OCI-LY7 (cell line): ENCODE measurements at regions not wholly inside any gene's neighbourhood (a gene's known extent, or its start where the extent isn't known, plus 50 kb on each side); places are given as distances from the start of the nearest gene placed in this dataset.
"Not testable (repeated sequence)": the region's sequence is repeated elsewhere in the genome, so short reads cannot be mapped to it uniquely, and the experiment has no call there.

Experiments used
- BruUV-seq: library from RNA; stranded (reverse); fragments of 400-500 nt; replicated peaks from 2 replicates; lab custom pipeline; 2021; lab: Mats Ljungman, UMichigan
- CTCF ChIA-PET: fragments of 300-600 bp; sonication (Branson Sonifier 250); formaldehyde crosslinking; loops from one replicate; lab custom pipeline; 2022; ENCODE audit warnings: antibody characterized with exemption; ENCODE audit not compliant: unreplicated experiment; lab: Charles Lee
- POLR2A ChIA-PET: fragments of 300-600 bp; sonication (Branson Sonifier 250); formaldehyde crosslinking; loops from one replicate; lab custom pipeline; 2022; ENCODE audit warnings: antibody characterized with exemption; lab: Charles Lee
- DNase-seq: peaks from one replicate; pipeline ENCODE4 v3.0.0-alpha.2; 2015; ENCODE audit warnings: low spot score
- H2AFZ ChIP-seq: fragments of 200-600 bp; sonication (generic), shearing (Covaris generic); 2 replicates; pipeline ENCODE4 v1.6.1; 2014; ENCODE audit warnings: mild to moderate bottlenecking, antibody characterized with exemption, low read length, moderate library complexity
- H3K27ac ChIP-seq: fragments of 200-600 bp; sonication (generic); 2 replicates; pipeline ENCODE4 v1.5.1; 2014; ENCODE audit warnings: mixed run types, low read depth, mild to moderate bottlenecking, moderate library complexity, low read length, inconsistent platforms; ENCODE audit not compliant: poor library complexity, severe bottlenecking
- H3K36me3 ChIP-seq: fragments of 200-600 bp; sonication (generic); 2 replicates; pipeline ENCODE4 v1.6.1; 2014; ENCODE audit warnings: mild to moderate bottlenecking, antibody characterized with exemption, low read length, moderate library complexity, mixed read lengths; ENCODE audit not compliant: insufficient read depth
- H3K4me1 ChIP-seq: fragments of 200-600 bp; sonication (generic); 2 replicates; pipeline ENCODE4 v1.5.1; 2014; ENCODE audit warnings: mild to moderate bottlenecking, low read length; ENCODE audit not compliant: insufficient read depth, poor library complexity, severe bottlenecking
- H3K4me2 ChIP-seq: fragments of 200-600 bp; sonication (generic); 2 replicates; pipeline ENCODE4 v1.6.1; 2014; ENCODE audit warnings: mild to moderate bottlenecking, low read length
- H3K4me3 ChIP-seq: fragments of 200-600 bp; sonication (generic); 2 replicates; pipeline ENCODE4 v1.5.1; 2014; ENCODE audit warnings: mild to moderate bottlenecking, low read depth, low read length; ENCODE audit not compliant: poor library complexity, severe bottlenecking
- H3K79me2 ChIP-seq: fragments of 200-600 bp; sonication (generic); 2 replicates; pipeline ENCODE4 v1.6.1; 2016; ENCODE audit warnings: low read depth, mild to moderate bottlenecking, low read length, moderate library complexity, mixed read lengths; ENCODE audit not compliant: insufficient read depth
- H3K9me2 ChIP-seq: fragments of 200-600 bp; sonication (generic); 2 replicates; pipeline ENCODE4 v1.6.1; 2016; ENCODE audit warnings: mild to moderate bottlenecking, low read length, mixed read lengths; ENCODE audit not compliant: insufficient read depth
- H3K9me3 ChIP-seq: fragments of 200-600 bp; sonication (generic); 2 replicates; pipeline ENCODE4 v1.6.1; 2014; ENCODE audit warnings: mild to moderate bottlenecking, mixed run types, low read length, mixed read lengths
- H4K20me1 ChIP-seq: fragments of 200-600 bp; sonication (generic); 2 replicates; pipeline ENCODE4 v1.6.1; 2014; ENCODE audit warnings: mild to moderate bottlenecking, antibody characterized with exemption, low read length, moderate library complexity, mixed read lengths; ENCODE audit not compliant: insufficient read depth
- CTCF ChIP-seq: fragments of 200-600 bp; sonication (generic); conservative IDR thresholded peaks from 2 replicates; pipeline ENCODE4 v1.5.1; 2014; ENCODE audit warnings: mild to moderate bottlenecking, antibody characterized with exemption, low read length, moderate library complexity, mixed read lengths
- EZH2phosphoT487 ChIP-seq: fragments of 200-600 bp; sonication (generic); IDR thresholded peaks from 2 replicates; pipeline ENCODE4 v1.6.1; 2018; ENCODE audit warnings: low read depth, borderline replicate concordance, mild to moderate bottlenecking, mixed run types, antibody characterized with exemption, low read length, moderate library complexity, mixed read lengths
- intact Hi-C: fragments of 100-400 bp; cut with micrococcal nuclease; formaldehyde crosslinking; loops from one replicate; pipeline ENCODE4 v1.10.0; 2022; ENCODE audit not compliant: unreplicated experiment

DNA sequence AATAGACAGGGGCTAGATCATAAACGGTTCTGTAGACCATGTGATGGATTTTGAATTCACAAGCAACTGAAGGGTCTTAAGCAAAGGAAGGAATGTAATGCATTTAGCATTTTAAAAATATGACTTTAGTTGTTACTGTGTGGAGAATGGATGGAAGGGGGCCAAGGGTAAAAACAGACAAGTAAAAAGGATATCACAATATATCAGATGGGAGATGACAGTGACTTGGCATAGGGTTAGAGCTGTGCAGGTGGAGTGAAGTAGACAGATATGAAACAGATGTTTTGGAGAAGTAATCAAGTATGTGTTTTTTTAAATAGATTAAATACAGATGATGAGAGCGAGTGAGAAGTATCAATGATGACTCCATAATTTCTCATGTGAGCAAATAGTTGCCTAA is 1116.0 kb upstream of the TENM3 start:
- no peaks in the 10 kb centered on the region for H3K4me1 ChIP-seq
- no peak overlapping the region for H2AFZ ChIP-seq
- H3K9me2 ChIP-seq, result no peaks in the 10 kb centered on the region
- DNase-seq, result no peak
- TF ChIP-seq EZH2phosphoT487 (no peak), CTCF (no peak)
- no TSS peak for BruUV-seq
- POLR2A ChIA-PET, result interaction anchor here (0.6 kb wide), 1 partner anchor 1424 kb away, joined by 5 read pairs; no protein-coding TSS in a partner anchor
- H3K36me3 ChIP-seq, result no peaks in the 10 kb centered on the region
- H3K4me3 ChIP-seq, result no peak overlapping the region
- no peak overlapping the region for H3K4me2 ChIP-seq
- CTCF ChIA-PET, result no interaction called here
- H3K9me3 ChIP-seq, result no peaks in the 10 kb centered on the region
- H3K79me2 ChIP-seq, result no peaks in the 10 kb centered on the region
- no peak overlapping the region for H3K27ac ChIP-seq
- intact Hi-C loops, result no loop called here
- H4K20me1 ChIP-seq, result no peaks in the 10 kb centered on the region

DNA sequence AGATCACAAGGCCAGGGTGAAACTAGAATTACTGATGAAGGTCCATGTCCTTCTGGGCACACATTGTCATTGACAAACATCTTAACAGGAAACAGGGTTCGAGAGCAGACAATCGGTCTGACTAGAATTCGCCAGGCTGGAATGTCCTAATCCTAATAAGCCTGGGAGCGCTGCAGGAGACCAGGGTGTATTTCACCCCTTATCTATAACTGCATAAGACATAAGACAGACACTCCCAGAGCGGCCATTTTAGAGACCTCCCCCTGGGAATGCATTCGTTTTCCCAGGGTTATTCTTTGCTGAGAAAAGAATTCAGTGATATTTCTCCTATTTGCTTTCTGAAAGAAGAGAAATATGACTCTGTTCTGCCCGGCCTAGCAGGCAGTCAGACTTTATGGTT is 1112.9 kb upstream of the TENM3 start:
- H3K36me3 ChIP-seq, CTCF ChIA-PET, H3K9me2 ChIP-seq, H3K9me3 ChIP-seq, H4K20me1 ChIP-seq, H3K27ac ChIP-seq, H3K4me2 ChIP-seq, POLR2A ChIA-PET, BruUV-seq, H3K79me2 ChIP-seq, H2AFZ ChIP-seq, H3K4me3 ChIP-seq, H3K4me1 ChIP-seq, intact Hi-C loops, DNase-seq: not testable (repeated sequence)

- H3K4me2 ChIP-seq, result no peak overlapping the region
- H2AFZ ChIP-seq, result no peak overlapping the region
- H3K79me2 ChIP-seq, result no peaks in the 10 kb centered on the region
- no peak for DNase-seq
- H3K9me3 ChIP-seq, result no peaks in the 10 kb centered on the region
- H4K20me1 ChIP-seq, result no peaks in the 10 kb centered on the region
- ChIA-PET CTCF (no interaction called here), POLR2A (interaction anchor here (0.7 kb wide), 1 partner anchor 303 kb away, joined by 5 read pairs; no protein-coding TSS in a partner anchor)
- no TSS peak for BruUV-seq
- TF ChIP-seq CTCF, result no peak
- no peak for TF ChIP-seq EZH2phosphoT487
- no peaks in the 10 kb centered on the region for H3K4me1 ChIP-seq
- no peak overlapping the region for H3K4me3 ChIP-seq
- intact Hi-C loops, result no loop called here
- H3K27ac ChIP-seq, result no peak overlapping the region
- H3K36me3 ChIP-seq, result no peaks in the 10 kb centered on the region
- no peaks in the 10 kb centered on the region for H3K9me2 ChIP-seq
Observed at GRCh38 chr4:181137351-181137750, 1105.9 kb upstream of the TENM3 start.
